RCC 7860 (cell line): ENCODE measurements at regions not wholly inside any gene's neighbourhood (a gene's known extent, or its start where the extent isn't known, plus 50 kb on each side); places are given as distances from the start of the nearest gene placed in this dataset.
A peak's percentile ranks its signal among the peaks of the same experiment; 100 is the strongest.
"Not testable (repeated sequence)": the region's sequence is repeated elsewhere in the genome, so short reads cannot be mapped to it uniquely, and the experiment has no call there.

ENCODE experiments used
- DNase-seq: peaks from one replicate; pipeline ENCODE4 v3.0.0-alpha.2; 2015; ENCODE audit warnings: low spot score
- FAIRE-seq: peaks from 2 replicates; lab custom pipeline; 2012; peaks lifted over from hg19 to GRCh38; lab: Jason Lieb, UNC

- FAIRE-seq (no peak), DNase-seq (no peak)
Observed at GRCh38 chr1:99496067-99496466, 149.8 kb upstream of the PALMD start.

DNA sequence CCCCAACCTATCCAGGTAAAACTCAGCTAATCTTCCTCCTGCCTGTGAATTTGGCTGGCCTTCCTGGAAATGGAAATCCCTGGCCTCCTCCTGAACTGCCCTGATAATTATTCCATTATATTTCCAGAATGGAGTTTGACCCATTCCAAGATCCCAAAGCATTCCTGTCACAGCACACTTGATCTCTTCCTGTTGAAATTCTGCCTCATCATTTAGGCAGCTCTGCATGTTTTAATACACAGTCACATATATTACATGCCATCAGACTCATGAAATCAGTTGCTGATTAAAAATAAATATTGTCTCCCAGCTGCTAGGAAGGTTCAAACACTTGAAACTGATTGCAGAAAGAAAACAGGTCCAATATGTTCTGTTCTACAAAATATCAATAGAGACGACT lies 148.2 kb upstream of the PALMD start:
- no peak for FAIRE-seq

DNA sequence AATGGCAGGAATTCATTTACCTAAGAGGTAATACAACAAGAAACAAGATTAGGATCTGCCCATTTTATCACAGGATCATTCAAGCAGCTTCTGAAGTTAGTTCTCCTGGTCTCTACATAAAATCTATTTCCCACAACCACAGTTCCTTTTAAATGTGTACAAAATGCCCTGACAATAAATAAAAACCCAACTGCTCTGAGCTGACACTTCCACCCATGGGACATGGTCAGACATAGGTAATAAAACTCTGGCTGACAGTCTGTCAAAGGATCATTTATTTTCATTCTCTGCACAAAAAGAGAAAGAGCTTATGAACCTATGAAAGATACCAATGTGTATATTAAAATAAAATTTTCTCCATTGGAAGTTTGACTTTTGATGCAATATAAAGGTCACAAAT lies 145.4 kb upstream of the PALMD start:
- no peak for FAIRE-seq

More for the DNA sequence above, 148.2 kb upstream of the PALMD start:
- DNase-seq: no peak

DNA sequence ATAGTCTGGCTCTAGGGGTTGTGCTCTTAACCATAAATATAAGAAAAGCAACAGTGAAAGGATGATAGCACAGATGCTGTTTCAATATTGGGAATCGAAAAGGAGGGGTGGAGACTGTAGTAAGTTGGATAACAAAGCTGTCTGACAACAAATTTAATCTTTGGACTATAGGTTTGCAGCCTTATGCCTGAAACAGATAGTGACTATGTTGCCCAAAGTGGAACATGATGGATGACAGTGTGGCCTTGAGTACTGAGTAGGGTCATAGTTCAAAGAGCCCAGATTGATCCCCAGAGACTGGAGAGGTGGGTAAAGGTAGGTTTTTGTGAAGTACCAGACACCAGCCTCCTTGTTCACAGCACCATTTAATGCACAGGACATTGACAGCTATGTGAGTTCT lies 144.0 kb upstream of the PALMD start:
- no peak for DNase-seq
- no peak for FAIRE-seq

More for the DNA sequence above, 145.4 kb upstream of the PALMD start:
- DNase-seq: no peak

- no peak for FAIRE-seq
- no peak for DNase-seq
Observed at GRCh38 chr1:99502400-99502799, 143.5 kb upstream of the PALMD start.

DNA sequence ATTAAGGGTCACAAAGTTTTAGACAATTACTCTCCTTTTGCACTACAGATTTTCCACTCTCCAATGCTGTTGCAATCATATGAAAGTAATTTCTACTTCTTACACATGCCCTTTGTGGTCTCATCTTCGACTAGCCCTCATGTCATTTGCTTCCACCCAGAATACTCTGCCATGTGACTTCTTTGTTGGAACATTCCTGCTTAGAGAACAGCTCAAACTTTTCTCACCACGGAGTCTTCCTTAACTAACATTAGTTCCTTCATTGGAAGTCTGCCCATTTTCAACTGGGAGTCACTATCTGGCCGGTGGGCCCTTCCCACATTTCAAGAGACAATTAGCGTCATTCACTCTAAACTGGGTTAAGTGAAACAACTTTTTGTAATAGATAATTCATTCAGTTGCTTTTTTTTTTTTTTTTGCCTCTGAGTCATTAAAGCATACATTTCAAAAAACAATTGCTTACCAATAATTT lies 142.6 kb upstream of the PALMD start:
- FAIRE-seq (no peak), DNase-seq (no peak)

- FAIRE-seq (no peak), DNase-seq (no peak)
Observed at GRCh38 chr1:99504287-99504686, 141.6 kb upstream of the PALMD start.

GRCh38 chr1:99506631-99507030 lies 139.3 kb upstream of the PALMD start:
- DNase-seq (no peak), FAIRE-seq (no peak)

- not testable (repeated sequence) for FAIRE-seq
Observed at GRCh38 chr1:99507446-99507845, 138.5 kb upstream of the PALMD start.

GRCh38 chr1:99507906-99508732 lies 137.8 kb upstream of the PALMD start:
- DNase-seq (no peak), FAIRE-seq (no peak)

More at GRCh38 chr1:99507446-99507845, 138.5 kb upstream of the PALMD start:
- DNase-seq: not testable (repeated sequence)

- DNase-seq, FAIRE-seq: not testable (repeated sequence)
Observed at GRCh38 chr1:99508733-99509445, 137.0 kb upstream of the PALMD start.

GRCh38 chr1:99514823-99515552 lies 130.9 kb upstream of the PALMD start:
- not testable (repeated sequence) for FAIRE-seq, DNase-seq

GRCh38 chr1:99516141-99516540 lies 129.8 kb upstream of the PALMD start:
- FAIRE-seq (no peak), DNase-seq (no peak)

GRCh38 chr1:99520121-99520520 lies 125.8 kb upstream of the PALMD start:
- DNase-seq (no peak), FAIRE-seq (no peak)

DNA sequence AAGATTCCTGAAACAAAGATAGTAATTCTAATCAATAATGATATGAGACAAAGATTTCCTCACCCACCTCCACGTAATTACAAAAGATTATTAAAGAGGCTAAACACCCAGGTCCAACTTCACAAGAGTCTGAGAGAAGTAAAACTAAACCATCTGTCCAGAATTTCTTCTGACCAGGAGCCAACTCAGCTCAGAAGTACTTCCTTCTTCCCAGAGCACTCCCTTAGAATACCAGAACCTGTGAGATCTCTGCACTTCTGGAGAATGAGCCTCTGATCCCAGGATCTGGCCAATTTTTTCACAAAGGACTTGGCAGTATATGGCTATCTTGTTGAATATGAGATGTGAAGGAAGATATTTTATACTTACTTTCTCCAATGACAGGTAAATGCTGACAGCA lies 120.6 kb upstream of the PALMD start:
- FAIRE-seq (no peak), DNase-seq (no peak)

- no peak for DNase-seq
- peak; percentile 27 for FAIRE-seq
Observed at GRCh38 chr1:99527078-99527477, 118.8 kb upstream of the PALMD start.

- FAIRE-seq (no peak), DNase-seq (no peak)
Observed at GRCh38 chr1:99527545-99527944, 118.4 kb upstream of the PALMD start.

GRCh38 chr1:99529002-99529401 lies 116.9 kb upstream of the PALMD start:
- no peak for DNase-seq
- no peak for FAIRE-seq

DNA sequence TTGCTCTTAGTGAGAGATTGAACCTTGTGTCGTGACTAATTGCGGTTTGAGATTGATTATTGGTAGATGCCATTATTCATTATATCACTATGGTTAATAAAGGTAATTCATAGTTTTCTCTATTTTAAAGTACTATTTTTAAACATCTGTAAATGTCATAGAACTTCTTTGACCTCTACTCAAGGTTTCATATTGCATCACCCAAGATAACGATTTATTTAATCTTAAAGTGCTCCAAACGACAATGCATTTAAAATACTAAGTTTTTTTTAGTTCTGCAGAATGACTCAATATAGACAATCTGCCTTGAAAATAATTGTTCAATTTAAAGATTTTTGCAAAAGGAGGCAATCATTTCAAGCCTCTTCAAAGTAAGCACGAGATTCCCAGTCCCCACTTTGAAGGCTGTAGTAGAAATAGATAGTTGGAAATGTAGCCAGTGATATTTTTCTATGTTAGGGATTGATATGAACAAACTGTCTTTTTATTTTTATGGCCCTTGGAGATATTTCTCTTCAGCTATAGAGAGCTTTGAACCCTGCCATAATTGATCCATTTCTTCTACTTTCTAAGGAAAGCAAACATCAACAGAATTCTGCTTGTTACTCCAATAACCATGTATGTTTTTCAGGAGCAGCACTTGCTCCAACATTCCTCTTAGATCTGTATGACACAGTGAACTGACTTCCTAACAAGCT lies 114.2 kb upstream of the PALMD start:
- FAIRE-seq: no peak
- no peak for DNase-seq

DNA sequence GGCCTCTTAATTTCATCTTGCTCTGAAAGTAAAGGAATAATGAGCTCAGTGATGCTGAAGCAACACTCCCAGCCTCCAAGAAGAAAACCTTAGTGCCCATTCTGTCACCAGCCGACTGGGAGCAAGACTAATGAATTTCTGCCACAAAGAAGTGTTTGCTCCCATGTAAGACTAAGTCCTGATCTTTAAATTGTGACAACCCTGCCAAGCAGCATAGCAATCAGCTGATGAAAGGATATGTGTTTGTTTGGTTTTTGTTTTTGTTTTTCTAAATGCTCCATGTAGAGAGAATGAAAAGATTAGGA lies 113.7 kb upstream of the PALMD start:
- DNase-seq: no peak
- no peak for FAIRE-seq
